B cell (primary cell): ENCODE measurements at regions not wholly inside any gene's neighbourhood (a gene's known extent, or its start where the extent isn't known, plus 50 kb on each side); places are given as distances from the start of the nearest gene placed in this dataset.

ENCODE experiments used
- EZH2 ChIP-seq: IDR thresholded peaks from 2 replicates; pipeline ENCODE4 v1.6.1; 2012; ENCODE audit warnings: borderline replicate concordance, low read depth, mild to moderate bottlenecking, moderate library complexity, low read length; ENCODE audit not compliant: insufficient read depth, poor library complexity, severe bottlenecking
- TF ChIP-seq, protein P1 (sequence below): fragments of 200-600 bp; IDR thresholded peaks from one replicate; pipeline ENCODE4 v1.8.0; 2022; ENCODE audit warnings: antibody characterized with exemption, mild to moderate bottlenecking

DNA sequence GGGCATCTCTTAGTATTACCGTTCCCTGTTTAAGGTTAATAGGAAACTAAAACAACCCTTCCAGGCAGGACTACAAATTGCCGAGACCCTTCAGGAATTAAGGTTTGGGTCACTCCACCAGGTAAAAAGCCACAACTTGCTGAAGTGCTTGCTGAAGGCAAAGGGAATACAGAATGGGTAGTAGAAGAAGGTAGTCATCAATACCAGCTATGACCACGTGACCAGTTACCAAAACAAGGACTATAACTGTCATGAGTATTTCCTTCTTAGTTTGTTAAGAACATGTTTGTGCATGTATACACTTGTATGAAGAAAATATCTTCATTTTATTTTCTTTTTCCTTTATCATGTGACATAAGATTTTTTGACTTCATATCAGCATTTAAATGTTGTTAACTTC, 578.7 kb upstream of the FBXO33 start:
- TF ChIP-seq, protein P1, sequence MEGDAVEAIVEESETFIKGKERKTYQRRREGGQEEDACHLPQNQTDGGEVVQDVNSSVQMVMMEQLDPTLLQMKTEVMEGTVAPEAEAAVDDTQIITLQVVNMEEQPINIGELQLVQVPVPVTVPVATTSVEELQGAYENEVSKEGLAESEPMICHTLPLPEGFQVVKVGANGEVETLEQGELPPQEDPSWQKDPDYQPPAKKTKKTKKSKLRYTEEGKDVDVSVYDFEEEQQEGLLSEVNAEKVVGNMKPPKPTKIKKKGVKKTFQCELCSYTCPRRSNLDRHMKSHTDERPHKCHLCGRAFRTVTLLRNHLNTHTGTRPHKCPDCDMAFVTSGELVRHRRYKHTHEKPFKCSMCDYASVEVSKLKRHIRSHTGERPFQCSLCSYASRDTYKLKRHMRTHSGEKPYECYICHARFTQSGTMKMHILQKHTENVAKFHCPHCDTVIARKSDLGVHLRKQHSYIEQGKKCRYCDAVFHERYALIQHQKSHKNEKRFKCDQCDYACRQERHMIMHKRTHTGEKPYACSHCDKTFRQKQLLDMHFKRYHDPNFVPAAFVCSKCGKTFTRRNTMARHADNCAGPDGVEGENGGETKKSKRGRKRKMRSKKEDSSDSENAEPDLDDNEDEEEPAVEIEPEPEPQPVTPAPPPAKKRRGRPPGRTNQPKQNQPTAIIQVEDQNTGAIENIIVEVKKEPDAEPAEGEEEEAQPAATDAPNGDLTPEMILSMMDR = no peak
- no peak for TF ChIP-seq EZH2
